HCT116 (cell line): ENCODE measurements at regions not wholly inside any gene's neighbourhood (a gene's known extent, or its start where the extent isn't known, plus 50 kb on each side); places are given as distances from the start of the nearest gene placed in this dataset.

ENCODE experiments used
- ATAC-seq: fragments of 200-7000 bp; cut with Tn5 transposase; 2 replicates; pipeline ENCODE4 v1.9.1; 2020; ENCODE audit warnings: mild to moderate bottlenecking, moderate library complexity
- BruUV-seq: library from RNA; stranded (reverse); fragments of 400-500 nt; replicated peaks from 2 replicates; lab custom pipeline; 2021; lab: Mats Ljungman, UMichigan
- CTCF ChIA-PET: fragments of 300-600 bp; sonication (Branson Sonifier 250); formaldehyde crosslinking; loops from one replicate; lab custom pipeline; 2021; ENCODE audit warnings: antibody characterized with exemption; lab: Charles Lee
- POLR2A ChIA-PET: fragments of 300-600, 350-600 bp; sonication (Branson Sonifier 250); formaldehyde crosslinking; loops from one replicate; lab custom pipeline; 2021; ENCODE audit warnings: antibody characterized with exemption; lab: Charles Lee
- RAD21 ChIA-PET, 2 experiments: fragments of 300-600 bp; sonication (Branson Sonifier 250); formaldehyde crosslinking; loops; one replicate each; lab custom pipeline; 2023; ENCODE audit warnings: low total read pairs in 2 of 2; ENCODE audit not compliant: uncharacterized antibody in 2 of 2, unreplicated experiment in 2 of 2, low non-redundant PET in 1 of 2; lab: Charles Lee
- DNase-seq: peaks from one replicate; pipeline ENCODE4 v3.0.0-alpha.2; 2010; ENCODE audit warnings: low read depth, low spot score
- H2AFZ ChIP-seq: fragments of 200-600 bp; shearing (Covaris generic), sonication (generic); 2 replicates; pipeline ENCODE4 v1.6.1; 2017; ENCODE audit warnings: low read depth, mixed run types, mixed read lengths, antibody characterized with exemption, low read length; ENCODE audit not compliant: poor library complexity, severe bottlenecking
- H3K27ac ChIP-seq: 2 replicates; pipeline ENCODE4 v1.5.1; 2012; ENCODE audit warnings: low read depth, low read length
- H3K27me3 ChIP-seq: fragments of 200-600 bp; sonication (generic); 2 replicates; pipeline ENCODE4 v1.6.1; 2016; ENCODE audit warnings: mixed run types, low read length, mixed read lengths; ENCODE audit not compliant: insufficient read depth
- H3K36me3 ChIP-seq, 2 experiments: fragments of 200-500 bp in 1 of 2; fragments of 200-600 bp in 1 of 2; sonication (Bioruptor generic) in 1 of 2; sonication (generic) in 1 of 2; 2 replicates each; pipeline versions ENCODE4 v1.5.1 to v1.6.1; 2014 to 2016; ENCODE audit warnings: low read length in 2 of 2, inconsistent platforms in 1 of 2, mixed read lengths in 1 of 2, mixed run types in 1 of 2; ENCODE audit not compliant: insufficient read depth in 2 of 2, control insufficient read depth in 1 of 2
- H3K4me1 ChIP-seq, 2 experiments: fragments of 200-600 bp in 1 of 2; sonication (generic) in 1 of 2; 2 replicates each; pipeline versions ENCODE4 v1.5.1 to v1.6.1; 2012 to 2017; ENCODE audit warnings: low read length in 2 of 2, inconsistent platforms in 1 of 2, mild to moderate bottlenecking in 1 of 2, mixed read lengths in 1 of 2, mixed run types in 1 of 2, moderate library complexity in 1 of 2; ENCODE audit not compliant: insufficient read depth in 2 of 2, control insufficient read depth in 1 of 2
- H3K4me2 ChIP-seq: fragments of 200-600 bp; sonication (generic); 2 replicates; pipeline ENCODE4 v1.6.1; 2017; ENCODE audit warnings: mixed run types, low read length, mixed read lengths
- H3K4me3 ChIP-seq, 2 experiments: fragments of 200-600 bp in 1 of 2; sonication (generic) in 1 of 2; replicated peaks in 1 of 2; 2 replicates each; pipeline ENCODE4 v1.5.1; 2011 to 2016; ENCODE audit warnings: low read length in 2 of 2, control low read depth in 1 of 2, low read depth in 1 of 2, mild to moderate bottlenecking in 1 of 2, mixed read lengths in 1 of 2, mixed run types in 1 of 2
- H3K79me2 ChIP-seq: fragments of 200-600 bp; sonication (generic); 2 replicates; pipeline ENCODE4 v1.6.1; 2017; ENCODE audit warnings: mild to moderate bottlenecking, mixed run types, low read length, moderate library complexity, mixed read lengths; ENCODE audit not compliant: insufficient read depth
- H3K9ac ChIP-seq: fragments of 200-600 bp; sonication (generic); 2 replicates; pipeline ENCODE4 v1.6.1; 2016; ENCODE audit warnings: low read length, mixed read lengths
- H3K9me2 ChIP-seq: fragments of 200-600 bp; sonication (generic), shearing (Covaris generic); 2 replicates; pipeline ENCODE4 v1.6.1; 2017; ENCODE audit warnings: mixed run types, mild to moderate bottlenecking, moderate library complexity; ENCODE audit not compliant: insufficient read depth
- H3K9me3 ChIP-seq, 2 experiments: fragments of 200-500 bp in 1 of 2; fragments of 200-600 bp in 1 of 2; sonication (Bioruptor generic) in 1 of 2; sonication (generic) in 1 of 2; 2 replicates each; pipeline ENCODE4 v1.6.1; 2014 to 2017; ENCODE audit warnings: low read length in 2 of 2, mixed read lengths in 2 of 2, inconsistent platforms in 1 of 2, low read depth in 1 of 2, mild to moderate bottlenecking in 1 of 2, mixed run types in 1 of 2, moderate library complexity in 1 of 2; ENCODE audit not compliant: control insufficient read depth in 1 of 2, insufficient read depth in 1 of 2
- H4K20me1 ChIP-seq: fragments of 200-600 bp; sonication (generic), shearing (Covaris generic); 2 replicates; pipeline ENCODE4 v1.6.1; 2017; ENCODE audit warnings: mixed run types, mild to moderate bottlenecking, moderate library complexity; ENCODE audit not compliant: insufficient read depth
- ELF1 ChIP-seq: IDR thresholded peaks from 2 replicates; pipeline ENCODE4 v1.6.1; 2012; ENCODE audit warnings: low read depth, borderline replicate concordance
- SIN3A ChIP-seq: IDR thresholded peaks from 2 replicates; pipeline ENCODE4 v1.6.1; 2012; ENCODE audit warnings: low read depth
- ZNF274 ChIP-seq: fragments of 200-500 bp; sonication (Bioruptor generic); IDR thresholded peaks from 2 replicates; pipeline ENCODE4 v1.6.1; 2014; ENCODE audit warnings: mild to moderate bottlenecking, low read depth, low read length, inconsistent platforms
- intact Hi-C: fragments of 100-400 bp; cut with micrococcal nuclease; formaldehyde crosslinking; loops from 2 replicates; pipeline ENCODE4 v1.10.0; 2022
- TF ChIP-seq, protein P1 (sequence below), 3 experiments: fragments of 200-600 bp in 1 of 3; sonication (generic) in 1 of 3; IDR thresholded peaks in 2 of 3; conservative IDR thresholded peaks in 1 of 3; 2 replicates each; pipeline ENCODE4 v1.5.1; 2012 to 2017; ENCODE audit warnings: low read depth in 2 of 3, low read length in 2 of 3, antibody characterized with exemption in 1 of 3, borderline replicate concordance in 1 of 3, control low read depth in 1 of 3, mild to moderate bottlenecking in 1 of 3, mixed read lengths in 1 of 3, mixed run types in 1 of 3, moderate library complexity in 1 of 3; ENCODE audit not compliant: insufficient read depth in 1 of 3
- TF ChIP-seq, protein P2 (sequence below): IDR thresholded peaks from 2 replicates; pipeline ENCODE4 v1.6.1; 2012
- TF ChIP-seq, protein P3 (sequence below): IDR thresholded peaks from 2 replicates; pipeline ENCODE4 v1.6.1; 2012; ENCODE audit warnings: low read depth

DNA sequence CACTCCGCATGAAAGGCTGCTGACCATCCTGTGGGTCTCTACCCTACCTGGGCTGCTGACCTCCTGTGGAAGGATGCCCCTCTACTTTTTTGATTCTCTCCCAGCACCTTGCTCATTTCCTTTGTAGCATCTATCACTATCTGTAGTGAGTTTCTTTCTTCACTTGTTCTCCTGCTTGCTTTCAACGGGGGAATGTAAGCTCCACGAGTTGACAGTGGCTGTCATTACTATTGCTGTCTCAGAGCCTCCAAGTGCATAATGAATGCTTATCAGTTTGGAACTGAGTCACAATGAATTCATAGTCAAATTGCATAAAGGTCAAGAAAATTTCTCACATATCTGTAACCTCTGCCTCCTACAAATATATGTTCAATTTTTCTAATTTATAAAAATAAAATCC is 477.7 kb downstream of the PLCL1 start:
- Histone ChIP-seq H3K9me2 (no peaks in the 10 kb centered on the region), H4K20me1 (no peaks in the 10 kb centered on the region), H3K79me2 (no peaks in the 10 kb centered on the region), H3K4me3 (no peak overlapping the region), H3K9ac (no peak overlapping the region), H3K36me3 (no peaks in the 10 kb centered on the region), H3K4me1 (no peaks in the 10 kb centered on the region), H2AFZ (no peak overlapping the region), H3K27me3 (peaks cover 80% of the 10 kb centered on the region), H3K27ac (no peak overlapping the region), H3K4me2 (no peak overlapping the region), H3K9me3 (no peaks in the 10 kb centered on the region)
- DNase-seq: no peak
- ChIA-PET POLR2A (no interaction called here), RAD21 (no interaction called here), CTCF (no interaction called here)
- ATAC-seq: no peak
- no peak for TF ChIP-seq SIN3A
- no peak for TF ChIP-seq ZNF274
- TF ChIP-seq, protein P1, sequence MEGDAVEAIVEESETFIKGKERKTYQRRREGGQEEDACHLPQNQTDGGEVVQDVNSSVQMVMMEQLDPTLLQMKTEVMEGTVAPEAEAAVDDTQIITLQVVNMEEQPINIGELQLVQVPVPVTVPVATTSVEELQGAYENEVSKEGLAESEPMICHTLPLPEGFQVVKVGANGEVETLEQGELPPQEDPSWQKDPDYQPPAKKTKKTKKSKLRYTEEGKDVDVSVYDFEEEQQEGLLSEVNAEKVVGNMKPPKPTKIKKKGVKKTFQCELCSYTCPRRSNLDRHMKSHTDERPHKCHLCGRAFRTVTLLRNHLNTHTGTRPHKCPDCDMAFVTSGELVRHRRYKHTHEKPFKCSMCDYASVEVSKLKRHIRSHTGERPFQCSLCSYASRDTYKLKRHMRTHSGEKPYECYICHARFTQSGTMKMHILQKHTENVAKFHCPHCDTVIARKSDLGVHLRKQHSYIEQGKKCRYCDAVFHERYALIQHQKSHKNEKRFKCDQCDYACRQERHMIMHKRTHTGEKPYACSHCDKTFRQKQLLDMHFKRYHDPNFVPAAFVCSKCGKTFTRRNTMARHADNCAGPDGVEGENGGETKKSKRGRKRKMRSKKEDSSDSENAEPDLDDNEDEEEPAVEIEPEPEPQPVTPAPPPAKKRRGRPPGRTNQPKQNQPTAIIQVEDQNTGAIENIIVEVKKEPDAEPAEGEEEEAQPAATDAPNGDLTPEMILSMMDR (IDR thresholded peaks at IDR 0.05 in 2 of 3, conservative IDR thresholded peaks at IDR 0.05 in 1 of 3; ENCODE audit: borderline replicate concordance in 1 of 3, insufficient read depth in 1 of 3, low read depth in 2 of 3, low read length in 2 of 3): no peak
- TF ChIP-seq, protein P2, sequence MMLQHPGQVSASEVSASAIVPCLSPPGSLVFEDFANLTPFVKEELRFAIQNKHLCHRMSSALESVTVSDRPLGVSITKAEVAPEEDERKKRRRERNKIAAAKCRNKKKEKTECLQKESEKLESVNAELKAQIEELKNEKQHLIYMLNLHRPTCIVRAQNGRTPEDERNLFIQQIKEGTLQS: no peak
- TF ChIP-seq ELF1: no peak
- TF ChIP-seq, protein P3, sequence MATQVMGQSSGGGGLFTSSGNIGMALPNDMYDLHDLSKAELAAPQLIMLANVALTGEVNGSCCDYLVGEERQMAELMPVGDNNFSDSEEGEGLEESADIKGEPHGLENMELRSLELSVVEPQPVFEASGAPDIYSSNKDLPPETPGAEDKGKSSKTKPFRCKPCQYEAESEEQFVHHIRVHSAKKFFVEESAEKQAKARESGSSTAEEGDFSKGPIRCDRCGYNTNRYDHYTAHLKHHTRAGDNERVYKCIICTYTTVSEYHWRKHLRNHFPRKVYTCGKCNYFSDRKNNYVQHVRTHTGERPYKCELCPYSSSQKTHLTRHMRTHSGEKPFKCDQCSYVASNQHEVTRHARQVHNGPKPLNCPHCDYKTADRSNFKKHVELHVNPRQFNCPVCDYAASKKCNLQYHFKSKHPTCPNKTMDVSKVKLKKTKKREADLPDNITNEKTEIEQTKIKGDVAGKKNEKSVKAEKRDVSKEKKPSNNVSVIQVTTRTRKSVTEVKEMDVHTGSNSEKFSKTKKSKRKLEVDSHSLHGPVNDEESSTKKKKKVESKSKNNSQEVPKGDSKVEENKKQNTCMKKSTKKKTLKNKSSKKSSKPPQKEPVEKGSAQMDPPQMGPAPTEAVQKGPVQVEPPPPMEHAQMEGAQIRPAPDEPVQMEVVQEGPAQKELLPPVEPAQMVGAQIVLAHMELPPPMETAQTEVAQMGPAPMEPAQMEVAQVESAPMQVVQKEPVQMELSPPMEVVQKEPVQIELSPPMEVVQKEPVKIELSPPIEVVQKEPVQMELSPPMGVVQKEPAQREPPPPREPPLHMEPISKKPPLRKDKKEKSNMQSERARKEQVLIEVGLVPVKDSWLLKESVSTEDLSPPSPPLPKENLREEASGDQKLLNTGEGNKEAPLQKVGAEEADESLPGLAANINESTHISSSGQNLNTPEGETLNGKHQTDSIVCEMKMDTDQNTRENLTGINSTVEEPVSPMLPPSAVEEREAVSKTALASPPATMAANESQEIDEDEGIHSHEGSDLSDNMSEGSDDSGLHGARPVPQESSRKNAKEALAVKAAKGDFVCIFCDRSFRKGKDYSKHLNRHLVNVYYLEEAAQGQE: no peak
- intact Hi-C loops: no loop called here
- no TSS peak for BruUV-seq
